ENCODE measurements at regions not wholly inside any gene's neighbourhood (a gene's known extent, or its start where the extent isn't known, plus 50 kb on each side); places are given as distances from the start of the nearest gene placed in this dataset.

GRCh38 chr3:124316034-124316287 is 324.0 kb upstream of the ROPN1 start:
- no peak for DNase-seq (ENCODE audit: low spot score)
- Histone ChIP-seq H3K4me1 (ENCODE audit: control insufficient read depth in 4 of 4, insufficient read depth in 4 of 4, low read length in 3 of 4) (no peaks in the 10 kb centered on the region), H3K27ac (ENCODE audit: low read depth in 1 of 2, low read length in 2 of 2) (no peak overlapping the region), H3K27me3 (ENCODE audit: control insufficient read depth in 4 of 4, insufficient read depth in 4 of 4, low read length in 3 of 4) (no peaks in the 10 kb centered on the region), H3K9ac (ENCODE audit: low read depth in 1 of 2, low read length in 2 of 2) (no peak overlapping the region), H3K4me3 (ENCODE audit: low read depth in 1 of 3, low read length in 3 of 3) (no peak overlapping the region), H3K36me3 (ENCODE audit: control insufficient read depth in 4 of 4, insufficient read depth in 3 of 4, low read depth in 1 of 4, low read length in 3 of 4) (no peaks in the 10 kb centered on the region), H3K9me3 (ENCODE audit: control insufficient read depth in 4 of 4, low read length in 3 of 4) (no peaks in the 10 kb centered on the region)
- WGBS: 80% methylated on average over 5 of the region's 5 CpGs
- no peak for TF ChIP-seq NR2F2 (IDR thresholded peaks at IDR 0.05)
- no peak for TF ChIP-seq RAD21 (IDR thresholded peaks at IDR 0.05)
- TF ChIP-seq FOXA1 (IDR thresholded peaks at IDR 0.05): no peak
- TF ChIP-seq JUND (IDR thresholded peaks at IDR 0.05): no peak
- no peak for TF ChIP-seq CTCF (IDR thresholded peaks at IDR 0.05; ENCODE audit: low read depth, low read length, missing input control)
- no peak for TF ChIP-seq TAF1 (conservative IDR thresholded peaks at IDR 0.05)
- TF ChIP-seq HNF4G (IDR thresholded peaks at IDR 0.05): no peak
- TF ChIP-seq FOXA2 (IDR thresholded peaks at IDR 0.05): no peak
- no peak for TF ChIP-seq HNF4A (conservative IDR thresholded peaks at IDR 0.05)
- no peak for TF ChIP-seq ATF3 (IDR thresholded peaks at IDR 0.05)
- TF ChIP-seq ZBTB33 (IDR thresholded peaks at IDR 0.05): no peak
- TF ChIP-seq MAX (IDR thresholded peaks at IDR 0.05): no peak
- no peak for TF ChIP-seq REST (IDR thresholded peaks at IDR 0.05)
- no peak for TF ChIP-seq EGR1 (IDR thresholded peaks at IDR 0.05; ENCODE audit: low read depth in 2 of 2)
- TF ChIP-seq GABPA (IDR thresholded peaks at IDR 0.05 in 1 of 2, conservative IDR thresholded peaks at IDR 0.05 in 1 of 2): no peak
- TF ChIP-seq SP1 (IDR thresholded peaks at IDR 0.05): no peak
- no peak for TF ChIP-seq YY1 (IDR thresholded peaks at IDR 0.05)

- 95% methylated on average over 3 of the region's 3 CpGs for WGBS
- DNase-seq (ENCODE audit: low spot score): no peak
- TF ChIP-seq RAD21 (IDR thresholded peaks at IDR 0.05) (no peak), TAF1 (conservative IDR thresholded peaks at IDR 0.05) (no peak), MAX (IDR thresholded peaks at IDR 0.05) (no peak), GABPA (IDR thresholded peaks at IDR 0.05 in 1 of 2, conservative IDR thresholded peaks at IDR 0.05 in 1 of 2) (no peak), SP1 (IDR thresholded peaks at IDR 0.05) (no peak), CTCF (IDR thresholded peaks at IDR 0.05; ENCODE audit: low read depth, low read length, missing input control) (no peak), EGR1 (IDR thresholded peaks at IDR 0.05; ENCODE audit: low read depth in 2 of 2) (no peak), JUND (IDR thresholded peaks at IDR 0.05) (no peak), YY1 (IDR thresholded peaks at IDR 0.05) (no peak), RXRA (IDR thresholded peaks at IDR 0.05) (no peak), REST (IDR thresholded peaks at IDR 0.05) (no peak), FOXA1 (IDR thresholded peaks at IDR 0.05) (no peak)
Observed at GRCh38 chr3:124318014-124318413, 326.1 kb upstream of the ROPN1 start.

More at GRCh38 chr3:124318014-124318413, 326.1 kb upstream of the ROPN1 start:
- Histone ChIP-seq H3K27ac (ENCODE audit: low read depth in 1 of 2, low read length in 2 of 2) (no peak overlapping the region), H3K27me3 (ENCODE audit: control insufficient read depth in 4 of 4, insufficient read depth in 4 of 4, low read length in 3 of 4) (no peaks in the 10 kb centered on the region), H3K4me1 (ENCODE audit: control insufficient read depth in 4 of 4, insufficient read depth in 4 of 4, low read length in 3 of 4) (no peaks in the 10 kb centered on the region), H3K36me3 (ENCODE audit: control insufficient read depth in 4 of 4, insufficient read depth in 3 of 4, low read depth in 1 of 4, low read length in 3 of 4) (no peaks in the 10 kb centered on the region), H3K4me3 (ENCODE audit: low read depth in 1 of 3, low read length in 3 of 3) (no peak overlapping the region), H3K9me3 (ENCODE audit: control insufficient read depth in 4 of 4, low read length in 3 of 4) (no peaks in the 10 kb centered on the region), H3K9ac (ENCODE audit: low read depth in 1 of 2, low read length in 2 of 2) (no peak overlapping the region)

All from liver (tissue), 8 donors.